GM18511 (cell line): ENCODE measurements at regions not wholly inside any gene's neighbourhood (a gene's known extent, or its start where the extent isn't known, plus 50 kb on each side); places are given as distances from the start of the nearest gene placed in this dataset.
"Not testable (repeated sequence)": the region's sequence is repeated elsewhere in the genome, so short reads cannot be mapped to it uniquely, and the experiment has no call there.

Experiments
- ATAC-seq: cut with Tn5 transposase; IDR thresholded peaks from one replicate; pipeline ENCODE4 v1.9.1; 2021; ENCODE audit warnings: mild to moderate bottlenecking, moderate library complexity; ENCODE audit not compliant: unreplicated experiment

DNA sequence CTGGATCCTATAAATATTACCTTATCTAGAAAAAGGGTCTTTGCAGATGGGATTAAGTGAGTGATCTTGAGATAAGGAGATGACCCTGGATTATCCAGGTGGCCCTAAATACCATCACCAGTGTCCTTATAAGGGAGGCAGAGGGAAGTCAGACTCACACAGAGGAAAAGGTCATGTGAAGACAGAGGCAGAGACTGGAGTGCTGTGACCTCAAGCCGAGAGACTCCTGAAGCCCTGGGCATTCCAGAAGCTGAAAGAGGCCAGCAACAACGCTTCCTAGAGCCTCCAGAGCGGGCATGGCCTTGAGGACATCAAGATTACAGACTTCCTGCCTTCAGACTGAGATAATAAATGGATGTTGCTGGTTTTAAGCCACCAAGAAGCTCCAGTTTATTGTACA lies 118.8 kb downstream of the ATPSCKMT start:
- ATAC-seq, result no peak

DNA sequence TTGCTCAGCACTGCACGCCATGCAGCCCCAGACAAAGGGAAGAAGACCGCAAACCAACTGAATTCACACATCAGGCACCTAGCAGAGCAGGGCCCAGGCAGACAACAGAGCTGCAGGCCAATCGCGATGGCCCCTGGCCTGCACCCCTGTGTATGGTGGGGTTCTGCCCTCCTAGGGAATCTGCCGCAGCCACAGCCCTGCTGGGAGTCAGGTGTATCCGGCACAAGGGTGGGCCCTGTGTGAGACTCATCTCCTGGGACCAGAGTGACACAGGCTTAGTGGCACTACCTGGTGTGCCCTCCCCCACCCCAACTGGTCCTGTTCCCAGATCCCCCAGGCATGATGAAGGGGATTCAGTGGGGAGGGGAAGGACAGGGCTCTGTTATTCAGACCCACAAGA lies 122.8 kb downstream of the ATPSCKMT start:
- ATAC-seq, result no peak

DNA sequence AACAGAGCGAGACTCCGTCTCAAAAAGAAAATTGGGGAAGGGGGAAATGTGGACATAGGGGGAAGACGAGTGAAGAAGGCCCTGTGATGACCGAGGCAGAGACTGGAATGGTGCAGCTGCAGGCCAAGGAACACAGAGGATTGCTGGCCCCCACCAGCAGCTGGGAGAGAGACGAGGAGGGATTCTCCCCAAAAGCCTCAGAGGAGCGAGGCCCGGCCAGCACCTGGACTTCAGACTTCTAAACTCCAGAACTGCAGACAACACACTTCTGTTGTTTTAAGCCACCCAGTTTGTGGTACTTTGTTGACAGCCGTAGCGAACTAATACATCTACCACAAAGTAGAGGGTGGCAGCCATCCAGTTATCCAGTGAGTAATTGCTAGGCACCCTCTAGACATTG lies 124.6 kb downstream of the ATPSCKMT start:
- no peak for ATAC-seq

DNA sequence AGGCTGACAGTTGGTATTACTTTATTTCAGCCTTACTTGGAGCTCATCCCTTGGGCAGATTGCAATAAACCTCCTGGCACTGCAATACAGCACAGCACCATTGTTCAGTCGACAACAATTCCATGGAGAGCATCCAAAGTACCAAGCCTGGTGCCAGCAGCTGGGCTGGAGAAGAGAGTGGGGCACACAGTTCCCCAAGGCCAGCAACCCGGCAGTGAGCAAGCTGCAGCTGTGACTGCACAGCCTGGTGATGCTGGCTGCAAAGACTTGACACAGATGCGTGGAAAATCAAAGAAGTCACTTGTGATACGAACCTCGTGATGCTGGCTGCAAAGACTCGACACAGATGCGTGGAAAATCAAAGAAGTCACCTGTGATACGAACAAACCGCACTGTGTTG lies 125.4 kb downstream of the ATPSCKMT start:
- no peak for ATAC-seq

DNA sequence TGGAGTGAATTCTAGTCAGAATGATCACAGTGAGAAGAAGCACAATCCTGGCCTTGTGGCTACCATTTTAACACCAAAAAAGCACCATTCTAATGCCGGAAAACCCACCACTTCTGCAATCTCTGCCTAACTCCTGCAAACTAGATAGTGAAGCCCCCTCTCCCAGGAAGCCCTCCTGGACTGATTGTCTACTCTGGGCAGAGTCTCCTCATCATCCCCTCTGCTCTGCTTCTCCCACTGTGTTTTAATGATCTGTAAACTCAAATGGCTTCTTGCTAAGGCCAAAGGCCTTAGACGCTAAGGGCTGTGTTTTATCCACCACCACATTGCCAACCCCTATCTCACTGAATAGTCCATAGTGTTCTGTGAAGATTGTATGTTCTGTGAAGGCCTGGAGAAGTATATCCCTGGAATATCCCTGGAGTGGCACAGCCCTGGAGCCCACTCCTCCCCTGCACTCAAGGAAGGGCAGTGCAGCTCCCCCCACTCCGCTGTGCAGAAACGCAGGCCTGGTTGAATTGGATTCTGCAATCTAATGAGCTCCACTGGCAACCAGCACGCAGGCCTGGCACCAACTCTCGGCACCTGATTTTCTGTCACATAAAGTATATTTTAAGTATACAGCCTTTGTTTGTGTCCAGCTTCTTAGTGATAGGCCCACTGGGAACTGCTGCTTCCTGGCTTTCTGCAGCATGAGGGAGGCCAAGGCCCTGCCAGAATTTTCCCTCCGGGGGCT lies 126.3 kb downstream of the ATPSCKMT start:
- ATAC-seq, result no peak

DNA sequence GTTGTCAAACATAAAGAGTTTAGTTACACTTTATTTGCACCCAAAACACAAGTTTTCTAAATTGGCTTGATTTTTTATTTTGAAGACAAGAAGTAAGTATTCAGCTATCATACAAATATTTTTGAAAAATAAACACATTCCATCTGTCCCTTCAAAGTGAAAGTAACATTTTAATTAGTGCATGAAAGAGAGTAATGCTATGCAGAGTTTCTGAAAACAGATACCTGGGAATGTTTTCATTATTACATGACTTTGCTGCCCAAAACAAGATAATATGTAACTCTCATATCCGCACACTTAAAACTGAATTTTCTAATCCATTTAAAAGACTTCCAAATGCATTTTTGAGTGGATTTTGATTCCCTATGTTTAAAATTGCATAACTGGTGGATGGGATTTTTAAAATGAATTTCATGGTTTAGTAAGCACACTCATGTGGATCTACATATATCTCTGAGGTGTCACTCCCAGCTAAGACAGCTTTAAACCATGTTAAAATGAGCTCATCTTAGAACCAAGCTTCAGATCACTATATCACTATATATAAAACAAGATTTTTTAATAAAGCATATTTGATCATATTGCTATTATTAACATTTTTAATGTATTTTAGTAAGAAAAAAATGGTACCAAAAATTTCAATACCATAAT lies 127.5 kb downstream of the ATPSCKMT start:
- no peak for ATAC-seq

DNA sequence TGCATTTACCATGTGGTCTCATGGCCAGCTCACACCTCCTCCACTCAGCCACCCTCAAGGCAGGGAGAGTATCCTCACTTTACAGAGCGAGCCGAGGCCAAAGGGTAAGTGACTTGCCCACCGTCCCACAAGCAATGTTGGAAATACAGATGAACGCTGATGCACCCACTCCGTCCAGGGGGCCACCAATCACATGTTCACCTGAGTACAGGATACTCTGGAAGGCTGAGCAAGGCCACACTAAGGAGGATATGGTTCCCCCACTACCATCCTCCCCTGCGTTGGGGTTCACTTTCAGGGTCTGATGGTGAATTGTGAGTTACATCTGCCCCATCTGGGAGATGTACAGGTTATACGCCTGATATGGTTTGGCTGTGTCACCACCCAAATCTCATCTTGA lies 128.8 kb downstream of the ATPSCKMT start:
- ATAC-seq, result no peak

DNA sequence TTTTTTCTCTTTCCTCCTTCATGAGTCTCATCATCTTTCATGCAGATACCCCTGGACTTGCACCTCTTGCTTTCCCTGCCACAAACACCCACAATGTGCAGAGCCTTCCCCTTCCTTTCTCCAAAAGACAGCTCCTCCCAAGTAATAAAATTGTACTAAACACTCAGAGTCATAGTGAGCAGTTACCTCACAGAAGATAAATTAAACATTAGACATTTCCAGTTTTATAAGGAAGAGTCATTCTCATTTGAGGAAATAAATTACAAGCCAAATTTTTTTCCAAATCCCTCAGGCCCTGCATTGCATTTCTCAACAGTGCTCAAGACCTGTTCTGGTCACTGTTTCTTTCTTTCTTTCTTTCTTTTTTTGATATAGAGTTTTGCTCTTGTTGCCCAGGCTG lies 131.5 kb downstream of the ATPSCKMT start:
- no peak for ATAC-seq

DNA sequence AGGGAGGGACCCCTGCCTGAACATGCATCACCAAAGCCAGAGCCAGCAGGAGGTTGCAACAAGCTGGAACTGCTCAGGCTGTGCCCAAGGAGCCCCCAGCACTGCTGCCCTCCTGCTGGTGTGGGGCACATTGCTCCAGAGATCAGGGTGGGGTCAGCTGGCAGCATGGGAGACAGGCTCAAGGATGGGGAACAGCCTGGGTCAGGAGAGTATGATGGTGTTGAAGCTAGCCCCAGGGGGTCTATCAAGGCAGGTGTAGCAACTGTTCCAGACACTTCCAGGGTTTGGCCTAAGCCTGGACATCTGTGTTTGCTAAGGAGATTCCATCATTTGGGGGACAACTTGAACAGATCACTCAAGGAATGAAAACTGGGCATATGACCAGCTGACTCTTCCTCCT lies 133.1 kb downstream of the ATPSCKMT start:
- no peak for ATAC-seq

DNA sequence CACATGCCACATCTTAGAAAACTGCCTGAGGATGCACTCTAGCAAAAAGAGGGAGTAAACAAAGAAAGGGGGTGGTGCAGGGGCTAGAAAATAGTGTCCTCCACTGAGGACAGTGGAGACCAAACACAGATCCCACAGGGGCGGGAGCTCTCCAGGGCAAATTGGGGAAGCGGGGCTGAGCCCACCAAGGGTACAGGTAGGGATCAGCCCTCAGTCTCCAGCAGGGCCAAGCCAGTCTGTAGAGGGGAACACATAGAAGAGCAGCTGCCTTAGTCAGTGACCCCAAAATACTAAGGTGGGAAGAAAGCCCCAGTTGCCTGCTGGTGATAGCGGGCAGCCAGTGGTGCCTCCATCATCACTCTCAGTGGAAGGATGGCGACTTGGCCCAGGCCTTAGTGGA lies 134.0 kb downstream of the ATPSCKMT start:
- ATAC-seq, result no peak

DNA sequence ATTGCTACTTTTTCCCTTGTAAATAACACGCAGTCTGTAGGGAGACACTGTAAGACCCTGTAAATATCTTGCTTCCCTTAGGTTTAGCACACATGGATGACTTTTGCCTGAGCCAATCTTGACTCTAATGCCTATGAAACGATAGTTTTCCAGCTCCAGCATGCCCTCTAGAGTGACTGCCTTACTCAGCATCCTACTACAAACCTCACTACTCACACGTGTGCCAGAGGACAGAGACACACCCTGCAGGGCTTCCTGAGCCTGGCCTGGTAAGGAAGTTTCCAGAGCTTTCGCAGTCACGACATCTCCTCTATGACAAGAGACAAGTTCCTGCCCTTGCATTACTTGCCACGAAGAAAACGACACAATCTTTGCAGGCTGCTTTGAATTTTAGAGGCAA lies 138.1 kb downstream of the ATPSCKMT start:
- no peak for ATAC-seq

DNA sequence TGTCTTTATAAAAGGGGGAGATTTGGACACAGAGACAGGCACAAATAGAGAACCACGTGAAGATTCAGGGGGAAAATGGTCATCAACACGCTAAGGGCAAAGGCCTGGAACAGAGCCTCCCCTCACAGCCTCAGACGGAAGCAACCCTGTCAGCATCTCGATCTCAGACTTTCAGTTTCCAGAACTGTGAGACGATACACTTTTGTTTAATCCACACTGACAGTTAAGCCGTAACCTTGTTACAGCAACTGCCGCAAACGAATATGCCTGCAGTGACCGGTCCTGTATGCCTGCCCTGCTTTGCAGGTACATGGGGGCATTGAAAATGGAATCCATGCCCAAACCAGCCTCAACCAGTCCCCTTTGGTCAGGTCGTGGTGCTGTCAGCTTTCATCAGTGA lies 139.5 kb downstream of the ATPSCKMT start:
- ATAC-seq, result no peak

DNA sequence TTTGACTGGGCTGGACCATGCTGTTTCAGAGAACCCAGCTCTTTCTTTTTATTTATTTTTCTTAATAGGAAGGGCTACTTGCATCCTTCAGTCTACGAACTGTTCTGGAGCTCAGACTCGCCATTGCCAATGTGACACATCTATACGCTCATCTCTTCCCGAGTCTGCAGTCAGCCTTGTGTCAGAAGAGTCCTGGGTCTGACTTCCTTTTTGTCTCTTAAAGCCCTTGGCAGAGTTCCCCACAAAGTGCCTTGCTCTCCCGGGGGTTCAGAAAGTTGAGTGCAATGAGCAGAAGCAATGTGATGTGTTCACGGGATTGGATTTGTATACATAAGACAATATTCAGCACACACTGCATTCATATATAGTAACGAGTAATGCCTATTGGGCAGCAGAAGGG lies 140.4 kb downstream of the ATPSCKMT start:
- no peak for ATAC-seq

DNA sequence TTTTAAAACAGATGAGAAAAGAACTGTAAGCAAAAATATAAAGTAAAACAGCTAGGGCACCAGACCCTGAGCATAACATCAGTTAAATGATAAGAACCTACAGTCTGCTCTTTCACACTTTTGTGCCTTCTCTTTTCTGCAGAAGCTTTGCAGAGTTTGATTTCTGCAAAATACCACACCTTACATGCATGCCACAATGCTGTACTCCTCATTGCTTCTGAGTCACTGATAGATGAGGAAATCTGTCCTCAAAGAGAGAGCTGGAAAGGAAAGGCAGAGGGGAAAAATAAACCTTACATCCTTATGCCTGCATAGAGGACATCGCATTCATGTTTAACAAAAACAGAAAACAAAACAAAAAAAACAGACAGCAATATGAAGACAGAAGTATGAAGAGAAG lies 142.9 kb downstream of the ATPSCKMT start:
- ATAC-seq, result no peak

DNA sequence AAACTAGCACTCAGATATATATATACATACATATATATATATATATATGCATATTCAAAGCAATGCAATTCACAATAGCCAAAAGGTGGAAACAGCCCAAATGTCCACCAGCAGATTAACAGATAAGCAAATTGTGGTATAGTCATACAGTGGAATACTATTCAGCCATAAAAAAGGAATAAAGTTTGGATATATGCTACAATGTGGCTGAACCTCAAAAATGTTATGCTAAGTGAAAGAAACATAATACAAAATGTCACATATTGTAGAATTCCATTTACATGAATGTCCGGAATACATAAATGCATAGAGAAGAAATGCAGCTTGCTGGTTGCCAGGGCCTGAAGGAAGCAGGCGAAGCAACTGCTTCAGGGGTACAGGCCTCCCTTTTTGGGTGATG lies 143.4 kb downstream of the ATPSCKMT start:
- ATAC-seq, result no peak

DNA sequence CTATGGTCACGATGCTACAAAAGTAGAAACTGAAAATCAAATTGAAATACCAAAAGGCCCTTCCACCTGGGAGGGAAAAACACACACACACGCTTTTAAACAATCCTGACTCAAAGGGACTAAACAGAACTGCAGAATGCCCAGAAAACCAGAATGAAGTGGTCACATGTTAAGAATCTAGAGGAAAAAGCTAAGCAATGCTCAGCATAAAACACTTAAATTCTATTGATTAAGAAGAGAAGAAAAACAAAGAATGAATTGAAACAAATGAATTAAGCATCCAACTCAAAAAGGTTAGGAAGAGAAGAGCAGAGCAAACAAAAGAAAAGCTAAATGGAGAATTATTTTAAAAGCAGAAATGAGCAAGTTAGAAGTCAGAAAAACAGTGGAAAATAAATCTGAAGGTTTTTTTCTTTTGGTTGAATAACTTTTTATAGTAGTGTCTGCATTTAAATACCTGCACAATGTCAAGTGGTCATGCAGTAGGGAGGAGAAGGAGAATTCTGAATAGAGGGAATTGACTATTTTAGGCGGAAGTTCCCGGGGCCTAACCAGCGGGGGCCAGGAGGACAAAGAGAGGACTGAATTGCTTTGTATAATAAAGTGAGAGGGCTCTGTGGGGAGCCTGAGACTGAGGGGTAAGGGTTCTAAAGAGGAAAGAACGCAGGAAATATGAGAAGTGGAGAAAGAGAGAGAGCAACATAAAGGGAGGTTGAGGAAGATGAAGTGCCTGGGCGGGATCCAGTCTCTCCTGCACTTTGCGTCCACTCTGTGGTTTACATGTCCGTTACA lies 146.8 kb downstream of the ATPSCKMT start:
- ATAC-seq, result no peak

DNA sequence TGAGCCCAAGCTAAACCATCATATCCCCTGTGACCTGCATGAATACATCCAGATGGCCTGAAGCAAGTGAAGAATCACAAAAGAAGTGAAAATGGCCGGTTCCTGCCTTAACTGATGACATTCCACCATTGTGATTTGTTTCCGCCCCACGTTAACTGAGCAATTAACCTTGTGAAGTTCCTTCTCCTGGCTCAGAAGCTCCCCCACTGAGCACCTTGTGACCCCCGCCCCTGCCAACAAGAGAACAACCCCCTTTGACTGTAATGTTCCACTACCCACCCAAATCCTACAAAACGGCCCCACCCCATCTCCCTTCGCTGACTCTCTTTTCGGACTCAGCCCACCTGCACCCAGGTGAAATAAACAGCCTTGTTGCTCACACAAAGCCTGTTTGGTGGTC lies 147.5 kb downstream of the ATPSCKMT start:
- not testable (repeated sequence) for ATAC-seq

DNA sequence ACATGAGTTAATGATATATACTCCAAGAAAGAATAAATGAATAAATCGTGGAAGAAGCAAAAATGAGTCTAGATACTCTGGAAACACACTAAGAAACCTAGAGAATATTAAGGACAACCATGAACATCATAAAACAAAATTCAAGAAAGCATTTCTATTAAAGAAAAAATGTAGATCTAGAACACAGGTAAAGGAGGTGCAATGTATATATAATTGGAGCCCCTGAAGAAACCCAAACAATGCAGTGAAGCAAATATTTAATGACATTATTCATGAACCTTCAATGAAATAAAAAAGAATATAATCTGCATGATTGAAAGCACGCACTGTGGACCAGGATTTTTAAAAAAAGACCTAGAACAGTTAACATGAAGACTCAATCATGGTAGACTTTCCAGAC lies 150.1 kb downstream of the ATPSCKMT start:
- ATAC-seq, result no peak

DNA sequence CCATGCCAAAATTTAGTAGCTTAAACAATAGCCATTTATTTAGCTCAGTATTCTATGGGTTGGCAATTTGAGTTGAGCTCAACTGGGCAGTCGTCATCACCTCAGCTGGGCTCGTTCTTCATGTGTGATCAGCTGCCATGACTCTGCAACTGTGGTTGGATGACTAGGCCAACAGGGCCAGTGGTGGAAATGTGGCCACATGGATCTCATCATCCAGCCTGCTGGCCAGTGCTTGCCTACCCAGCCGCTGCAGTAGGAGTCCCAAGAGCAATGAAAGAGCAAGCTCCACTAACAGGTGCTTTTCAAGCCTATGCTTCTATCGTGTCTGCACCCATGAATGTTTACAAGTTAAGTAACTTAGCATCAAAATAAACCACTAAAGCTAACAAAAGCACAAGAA lies 158.0 kb downstream of the ATPSCKMT start:
- no peak for ATAC-seq

DNA sequence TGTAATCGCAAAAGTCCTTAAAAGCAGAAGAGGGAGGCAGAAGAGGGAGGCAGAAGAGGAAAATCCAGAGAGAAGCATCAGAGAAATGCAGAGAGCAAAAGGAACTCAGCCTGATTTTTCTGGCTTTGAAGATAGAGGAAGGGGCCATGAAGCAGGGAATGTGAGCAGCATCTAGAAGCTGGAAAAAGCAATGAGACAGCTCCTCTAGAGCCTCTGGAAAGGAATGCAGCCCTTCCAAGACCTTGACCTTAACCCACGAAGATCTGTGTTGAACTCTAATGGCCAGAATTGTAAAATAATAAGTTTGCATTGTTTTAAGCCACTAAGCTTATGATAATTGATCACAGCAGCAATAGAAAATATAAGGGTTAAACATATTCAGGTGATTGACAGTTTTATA lies 159.6 kb downstream of the ATPSCKMT start:
- ATAC-seq, result no peak

DNA sequence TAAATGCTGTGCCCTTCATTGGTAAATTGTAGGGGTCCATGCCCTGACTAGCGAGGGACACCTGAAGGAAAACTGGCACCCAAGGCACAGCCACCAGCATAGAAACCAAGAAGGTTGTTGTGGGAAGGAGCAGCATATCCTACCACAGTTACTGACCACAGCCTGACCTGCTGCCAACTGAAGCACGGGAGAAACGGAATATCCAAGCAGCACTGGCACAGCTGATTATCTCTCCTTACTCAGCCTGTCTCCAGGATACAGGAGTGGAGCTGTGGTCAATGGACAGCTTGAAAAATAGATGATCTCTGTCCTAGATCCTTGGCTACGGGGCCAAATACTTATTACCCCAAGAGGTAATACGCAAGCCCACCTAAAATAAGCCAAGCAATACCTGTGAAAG lies 164.5 kb downstream of the ATPSCKMT start:
- ATAC-seq, result no peak

DNA sequence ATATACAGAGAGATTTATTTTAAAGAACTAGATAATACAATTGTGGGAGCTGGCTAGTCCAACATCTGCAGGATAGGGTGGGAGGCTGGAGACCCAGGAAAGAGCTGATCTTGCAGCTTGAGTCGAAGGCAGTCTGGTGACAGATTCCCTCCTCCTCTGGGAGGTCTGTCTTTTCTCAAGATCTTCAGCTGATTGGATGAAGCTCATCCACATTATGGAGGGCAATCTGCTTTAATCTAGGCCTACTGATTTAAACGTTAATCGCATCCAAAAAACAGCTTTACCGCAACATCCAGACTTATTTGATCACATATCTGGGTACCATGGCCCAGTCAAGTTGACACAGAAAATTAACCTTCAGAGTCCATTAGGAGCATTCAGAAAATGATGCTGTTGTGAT lies 168.1 kb downstream of the ATPSCKMT start:
- no peak for ATAC-seq
